ENCODE measurements at regions not wholly inside any gene's neighbourhood (a gene's known extent, or its start where the extent isn't known, plus 50 kb on each side); places are given as distances from the start of the nearest gene placed in this dataset.
"Not testable (repeated sequence)": the region's sequence is repeated elsewhere in the genome, so short reads cannot be mapped to it uniquely, and the experiment has no call there.

- Histone ChIP-seq H3K27ac (ENCODE audit: low read depth, low read length) (no peak overlapping the region), H3K36me3 (ENCODE audit: control insufficient read depth, insufficient read depth, low read length) (peaks cover 3% of the 10 kb centered on the region; the same call in 1 of the 2 replicates), H3K9me3 (ENCODE audit: control insufficient read depth, insufficient read depth, low read depth, low read length) (peaks cover 24% of the 10 kb centered on the region; the same call in 1 of the 2 replicates), H3K4me3 (ENCODE audit: low read depth, low read length) (no peak overlapping the region), H3K9ac (ENCODE audit: low read length) (no peak overlapping the region), H3K27me3 (ENCODE audit: control insufficient read depth, insufficient read depth, low read length) (no peaks in the 10 kb centered on the region), H3K4me1 (ENCODE audit: control insufficient read depth, insufficient read depth, low read length) (no peaks in the 10 kb centered on the region)
Measured at GRCh38 chr13:22937241-22937640, 243.5 kb upstream of the SGCG start.

GRCh38 chr13:22937953-22938352, 242.8 kb upstream of the SGCG start:
- Histone ChIP-seq H3K27me3 (ENCODE audit: control insufficient read depth, insufficient read depth, low read length) (no peaks in the 10 kb centered on the region), H3K36me3 (ENCODE audit: control insufficient read depth, insufficient read depth, low read length) (peaks cover 3% of the 10 kb centered on the region; the same call in 1 of the 2 replicates), H3K4me3 (ENCODE audit: low read depth, low read length) (no peak overlapping the region), H3K9me3 (ENCODE audit: control insufficient read depth, insufficient read depth, low read depth, low read length) (peaks cover 24% of the 10 kb centered on the region; the same call in 1 of the 2 replicates), H3K4me1 (ENCODE audit: control insufficient read depth, insufficient read depth, low read length) (no peaks in the 10 kb centered on the region), H3K27ac (ENCODE audit: low read depth, low read length) (no peak overlapping the region), H3K9ac (ENCODE audit: low read length) (no peak overlapping the region)

GRCh38 chr13:22938576-22938975, 242.2 kb upstream of the SGCG start:
- no peak overlapping the region for H3K4me3 ChIP-seq (ENCODE audit: low read depth, low read length)
- no peaks in the 10 kb centered on the region for H3K27me3 ChIP-seq (ENCODE audit: control insufficient read depth, insufficient read depth, low read length)
- H3K9ac ChIP-seq (ENCODE audit: low read length), result no peak overlapping the region
- peaks cover 1% of the 10 kb centered on the region; the same call in 1 of the 2 replicates for H3K36me3 ChIP-seq (ENCODE audit: control insufficient read depth, insufficient read depth, low read length)
- no peak overlapping the region for H3K27ac ChIP-seq (ENCODE audit: low read depth, low read length)
- H3K9me3 ChIP-seq (ENCODE audit: control insufficient read depth, insufficient read depth, low read depth, low read length), result peaks cover 23% of the 10 kb centered on the region; the same call in 1 of the 2 replicates
- no peaks in the 10 kb centered on the region for H3K4me1 ChIP-seq (ENCODE audit: control insufficient read depth, insufficient read depth, low read length)

- Histone ChIP-seq H3K27me3 (ENCODE audit: control insufficient read depth, insufficient read depth, low read length) (no peaks in the 10 kb centered on the region), H3K9me3 (ENCODE audit: control insufficient read depth, insufficient read depth, low read depth, low read length) (peaks cover 22% of the 10 kb centered on the region; the same call in 1 of the 2 replicates), H3K27ac (ENCODE audit: low read depth, low read length) (no peak overlapping the region), H3K36me3 (ENCODE audit: control insufficient read depth, insufficient read depth, low read length) (no peaks in the 10 kb centered on the region), H3K4me3 (ENCODE audit: low read depth, low read length) (no peak overlapping the region), H3K4me1 (ENCODE audit: control insufficient read depth, insufficient read depth, low read length) (no peaks in the 10 kb centered on the region), H3K9ac (ENCODE audit: low read length) (no peak overlapping the region)
Measured at GRCh38 chr13:22939157-22939556, 241.6 kb upstream of the SGCG start.

GRCh38 chr13:22940090-22940710, 240.6 kb upstream of the SGCG start:
- no peaks in the 10 kb centered on the region for H3K27me3 ChIP-seq (ENCODE audit: control insufficient read depth, insufficient read depth, low read length)
- H3K36me3 ChIP-seq (ENCODE audit: control insufficient read depth, insufficient read depth, low read length), result no peaks in the 10 kb centered on the region
- H3K4me3 ChIP-seq (ENCODE audit: low read depth, low read length), result no peak overlapping the region
- no peak overlapping the region for H3K27ac ChIP-seq (ENCODE audit: low read depth, low read length)
- peaks cover 22% of the 10 kb centered on the region; the same call in 1 of the 2 replicates for H3K9me3 ChIP-seq (ENCODE audit: control insufficient read depth, insufficient read depth, low read depth, low read length)
- H3K9ac ChIP-seq (ENCODE audit: low read length), result no peak overlapping the region
- no peaks in the 10 kb centered on the region for H3K4me1 ChIP-seq (ENCODE audit: control insufficient read depth, insufficient read depth, low read length)

GRCh38 chr13:22940736-22941135, 240.0 kb upstream of the SGCG start:
- Histone ChIP-seq H3K9ac (ENCODE audit: low read length) (no peak overlapping the region), H3K36me3 (ENCODE audit: control insufficient read depth, insufficient read depth, low read length) (no peaks in the 10 kb centered on the region), H3K4me1 (ENCODE audit: control insufficient read depth, insufficient read depth, low read length) (no peaks in the 10 kb centered on the region), H3K27ac (ENCODE audit: low read depth, low read length) (no peak overlapping the region), H3K4me3 (ENCODE audit: low read depth, low read length) (no peak overlapping the region), H3K27me3 (ENCODE audit: control insufficient read depth, insufficient read depth, low read length) (no peaks in the 10 kb centered on the region), H3K9me3 (ENCODE audit: control insufficient read depth, insufficient read depth, low read depth, low read length) (peaks cover 22% of the 10 kb centered on the region; the same call in 1 of the 2 replicates)

- peaks cover 22% of the 10 kb centered on the region; the same call in 1 of the 2 replicates for H3K9me3 ChIP-seq (ENCODE audit: control insufficient read depth, insufficient read depth, low read depth, low read length)
Measured at GRCh38 chr13:22941495-22941894, 239.3 kb upstream of the SGCG start.

GRCh38 chr13:22942831-22943230, 237.9 kb upstream of the SGCG start:
- H3K27ac ChIP-seq (ENCODE audit: low read depth, low read length); H3K4me3 ChIP-seq (ENCODE audit: low read depth, low read length); H3K27me3 ChIP-seq (ENCODE audit: control insufficient read depth, insufficient read depth, low read length); H3K9ac ChIP-seq (ENCODE audit: low read length); H3K36me3 ChIP-seq (ENCODE audit: control insufficient read depth, insufficient read depth, low read length); H3K4me1 ChIP-seq (ENCODE audit: control insufficient read depth, insufficient read depth, low read length): not testable (repeated sequence)
- H3K9me3 ChIP-seq (ENCODE audit: control insufficient read depth, insufficient read depth, low read depth, low read length), result peaks cover 21% of the 10 kb centered on the region; the same call in 1 of the 2 replicates

More at GRCh38 chr13:22941495-22941894, 239.3 kb upstream of the SGCG start:
- not testable (repeated sequence) for H3K4me3 ChIP-seq (ENCODE audit: low read depth, low read length); H3K36me3 ChIP-seq (ENCODE audit: control insufficient read depth, insufficient read depth, low read length); H3K27me3 ChIP-seq (ENCODE audit: control insufficient read depth, insufficient read depth, low read length); H3K9ac ChIP-seq (ENCODE audit: low read length); H3K4me1 ChIP-seq (ENCODE audit: control insufficient read depth, insufficient read depth, low read length); H3K27ac ChIP-seq (ENCODE audit: low read depth, low read length)

- H3K36me3 ChIP-seq (ENCODE audit: control insufficient read depth, insufficient read depth, low read length), result no peaks in the 10 kb centered on the region
- no peaks in the 10 kb centered on the region for H3K27me3 ChIP-seq (ENCODE audit: control insufficient read depth, insufficient read depth, low read length)
Measured at GRCh38 chr13:22944378-22944777, 236.4 kb upstream of the SGCG start.

GRCh38 chr13:22945321-22946226, 235.2 kb upstream of the SGCG start:
- no peaks in the 10 kb centered on the region for H3K27me3 ChIP-seq (ENCODE audit: control insufficient read depth, insufficient read depth, low read length)
- H3K36me3 ChIP-seq (ENCODE audit: control insufficient read depth, insufficient read depth, low read length), result no peaks in the 10 kb centered on the region
- no peak overlapping the region for H3K27ac ChIP-seq (ENCODE audit: low read depth, low read length)
- no peak overlapping the region for H3K4me3 ChIP-seq (ENCODE audit: low read depth, low read length)
- H3K9ac ChIP-seq (ENCODE audit: low read length), result no peak overlapping the region
- H3K9me3 ChIP-seq (ENCODE audit: control insufficient read depth, insufficient read depth, low read depth, low read length), result peaks cover 15% of the 10 kb centered on the region; the same call in 1 of the 2 replicates
- no peaks in the 10 kb centered on the region for H3K4me1 ChIP-seq (ENCODE audit: control insufficient read depth, insufficient read depth, low read length)

More at GRCh38 chr13:22944378-22944777, 236.4 kb upstream of the SGCG start:
- Histone ChIP-seq H3K27ac (ENCODE audit: low read depth, low read length) (no peak overlapping the region), H3K9me3 (ENCODE audit: control insufficient read depth, insufficient read depth, low read depth, low read length) (peaks cover 13% of the 10 kb centered on the region), H3K4me1 (ENCODE audit: control insufficient read depth, insufficient read depth, low read length) (no peaks in the 10 kb centered on the region), H3K4me3 (ENCODE audit: low read depth, low read length) (no peak overlapping the region), H3K9ac (ENCODE audit: low read length) (no peak overlapping the region)

- H3K4me1 ChIP-seq (ENCODE audit: control insufficient read depth, insufficient read depth, low read length), result no peaks in the 10 kb centered on the region
- H3K27ac ChIP-seq (ENCODE audit: low read depth, low read length), result no peak overlapping the region
- H3K9me3 ChIP-seq (ENCODE audit: control insufficient read depth, insufficient read depth, low read depth, low read length), result peaks cover 25% of the 10 kb centered on the region; the same call in 1 of the 2 replicates
- no peaks in the 10 kb centered on the region for H3K27me3 ChIP-seq (ENCODE audit: control insufficient read depth, insufficient read depth, low read length)
- no peak overlapping the region for H3K4me3 ChIP-seq (ENCODE audit: low read depth, low read length)
- H3K36me3 ChIP-seq (ENCODE audit: control insufficient read depth, insufficient read depth, low read length), result no peaks in the 10 kb centered on the region
- no peak overlapping the region for H3K9ac ChIP-seq (ENCODE audit: low read length)
Measured at GRCh38 chr13:22948421-22948820, 232.4 kb upstream of the SGCG start.
